Stimulated activated CD4-positive, alpha-beta T cell treated with anti-CD3 and anti-CD28 coated beads, Interleukin-4, amount 100 ng/mL, for 48 hours (primary cell): ENCODE measurements at regions not wholly inside any gene's neighbourhood (a gene's known extent, or its start where the extent isn't known, plus 50 kb on each side); places are given as distances from the start of the nearest gene placed in this dataset.

Source experiments
- DNase-seq, 2 donors: peaks; one replicate each; pipeline ENCODE4 v3.0.0-alpha.2; 2020; ENCODE audit warnings: low read depth in 2 of 2

DNA sequence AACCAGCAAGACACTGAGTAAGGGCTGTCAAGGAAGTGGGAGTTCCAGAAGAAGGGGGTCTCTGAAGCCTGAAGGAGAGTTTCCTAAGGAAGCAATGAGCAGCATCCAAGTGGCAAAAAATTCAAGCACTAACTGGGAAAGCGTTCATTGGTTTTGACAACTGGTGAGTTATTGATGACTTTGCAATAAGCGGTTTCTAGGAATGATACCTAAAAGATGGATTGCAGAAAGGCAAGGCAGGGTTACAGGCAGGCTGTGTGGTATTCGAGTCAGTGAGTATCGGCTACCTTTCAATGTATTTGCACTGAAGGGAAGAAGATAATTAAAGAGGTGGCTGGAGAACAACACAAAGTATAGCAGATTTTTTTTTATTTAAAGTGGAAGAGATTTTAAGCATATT lies 59.3 kb upstream of the NCAM1 start:
- DNase-seq: no peak

GRCh38 chr11:112902361-112903011 lies 58.7 kb upstream of the NCAM1 start:
- DNase-seq: no peak

DNA sequence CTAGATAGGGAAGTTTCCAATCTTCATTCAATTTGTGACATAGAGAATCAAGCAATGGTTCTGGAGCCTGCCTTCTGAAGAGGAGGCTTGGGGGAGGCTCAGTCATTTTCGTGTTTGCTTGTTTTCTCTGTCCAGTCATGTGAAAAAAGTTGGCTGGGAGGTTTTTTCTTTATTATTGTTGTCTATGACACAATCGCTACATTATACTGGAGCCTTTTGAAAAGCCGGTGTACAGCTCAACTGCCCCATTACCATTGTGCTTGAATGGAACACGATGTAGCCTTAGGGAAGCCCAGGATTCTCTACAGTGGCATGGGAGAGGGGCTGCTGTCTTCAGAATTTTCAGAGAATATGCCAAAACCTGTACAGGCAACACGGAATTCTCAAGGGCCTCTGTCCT lies 57.9 kb upstream of the NCAM1 start:
- DNase-seq: no peak

GRCh38 chr11:112911124-112911523 lies 50.1 kb upstream of the NCAM1 start:
- no peak for DNase-seq
